HG03103 (cell line): ENCODE measurements at regions not wholly inside any gene's neighbourhood (a gene's known extent, or its start where the extent isn't known, plus 50 kb on each side); places are given as distances from the start of the nearest gene placed in this dataset.
"Not testable (repeated sequence)": the region's sequence is repeated elsewhere in the genome, so short reads cannot be mapped to it uniquely, and the experiment has no call there.

Experiments used
- ATAC-seq: cut with Tn5 transposase; IDR thresholded peaks from one replicate; pipeline ENCODE4 v1.9.1; 2021; ENCODE audit warnings: low read depth; ENCODE audit not compliant: unreplicated experiment

GRCh38 chr13:23947893-23948292 is 50.6 kb upstream of the C1QTNF9B start:
- no peak for ATAC-seq

GRCh38 chr13:23949200-23949599 is 51.9 kb upstream of the C1QTNF9B start:
- ATAC-seq = no peak

GRCh38 chr13:23949736-23950135 is 52.4 kb upstream of the C1QTNF9B start:
- ATAC-seq = no peak

GRCh38 chr13:23950736-23951510 is 53.6 kb upstream of the C1QTNF9B start:
- no peak for ATAC-seq

- ATAC-seq = no peak
These were observed 55.5 kb upstream of the C1QTNF9B start for GRCh38 chr13:23952796-23953195.

- no peak for ATAC-seq
These were observed 56.7 kb upstream of the C1QTNF9B start for GRCh38 chr13:23953860-23954512.

- ATAC-seq = no peak
These were observed 57.8 kb upstream of the C1QTNF9B start for GRCh38 chr13:23955064-23955463.

- no peak for ATAC-seq
These were observed 58.8 kb upstream of the C1QTNF9B start for GRCh38 chr13:23956106-23956505.

- ATAC-seq = no peak
These were observed 60.7 kb upstream of the C1QTNF9B start for GRCh38 chr13:23957981-23958380.

- ATAC-seq = no peak
These were observed 62.0 kb upstream of the C1QTNF9B start for GRCh38 chr13:23959231-23959862.

- ATAC-seq = no peak
These were observed 63.4 kb upstream of the C1QTNF9B start for GRCh38 chr13:23960566-23961156.

GRCh38 chr13:23963184-23963931 is 66.1 kb upstream of the C1QTNF9B start:
- no peak for ATAC-seq

GRCh38 chr13:23963947-23964346 is 66.6 kb upstream of the C1QTNF9B start:
- no peak for ATAC-seq

- no peak for ATAC-seq
These were observed 68.0 kb upstream of the C1QTNF9B start for GRCh38 chr13:23965346-23965745.

- ATAC-seq = no peak
These were observed 69.0 kb upstream of the C1QTNF9B start for GRCh38 chr13:23966221-23966690.

GRCh38 chr13:23966691-23967615 is 69.7 kb upstream of the C1QTNF9B start:
- no peak for ATAC-seq

GRCh38 chr13:23967792-23968191 is 70.5 kb upstream of the C1QTNF9B start:
- not testable (repeated sequence) for ATAC-seq

GRCh38 chr13:23969647-23970046 is 72.3 kb upstream of the C1QTNF9B start:
- no peak for ATAC-seq

- ATAC-seq = peak; percentile 63
These were observed 82.3 kb upstream of the C1QTNF9B start for GRCh38 chr13:23979361-23980159.
